Glomerular visceral epithelial cell (primary cell): ENCODE measurements at regions not wholly inside any gene's neighbourhood (a gene's known extent, or its start where the extent isn't known, plus 50 kb on each side); places are given as distances from the start of the nearest gene placed in this dataset.
"Not testable (repeated sequence)": the region's sequence is repeated elsewhere in the genome, so short reads cannot be mapped to it uniquely, and the experiment has no call there.

Source experiments
- DNase-seq: peaks from one replicate; pipeline ENCODE4 v3.0.0-alpha.2; 2016; ENCODE audit errors: extremely low spot score

DNA sequence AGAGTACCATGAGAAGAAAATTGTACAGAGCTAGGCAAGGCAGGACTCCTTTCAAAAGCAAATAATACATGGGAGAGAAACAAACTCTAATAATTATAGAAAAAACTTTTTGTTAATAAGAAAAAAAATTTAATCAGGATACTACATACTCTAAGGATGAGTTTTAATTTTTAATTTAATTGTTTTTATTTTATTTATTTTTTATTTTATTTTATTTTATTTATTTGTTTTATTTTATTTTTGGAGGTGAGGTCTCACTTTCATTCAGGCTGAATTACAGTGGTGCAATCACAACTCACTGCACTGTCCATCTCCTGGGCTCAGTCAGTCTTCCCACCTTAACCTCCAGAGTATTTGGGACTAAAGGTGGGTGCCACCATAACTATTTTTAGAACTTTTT is 1347.2 kb downstream of the NLGN4Y start:
- DNase-seq, result no peak

DNA sequence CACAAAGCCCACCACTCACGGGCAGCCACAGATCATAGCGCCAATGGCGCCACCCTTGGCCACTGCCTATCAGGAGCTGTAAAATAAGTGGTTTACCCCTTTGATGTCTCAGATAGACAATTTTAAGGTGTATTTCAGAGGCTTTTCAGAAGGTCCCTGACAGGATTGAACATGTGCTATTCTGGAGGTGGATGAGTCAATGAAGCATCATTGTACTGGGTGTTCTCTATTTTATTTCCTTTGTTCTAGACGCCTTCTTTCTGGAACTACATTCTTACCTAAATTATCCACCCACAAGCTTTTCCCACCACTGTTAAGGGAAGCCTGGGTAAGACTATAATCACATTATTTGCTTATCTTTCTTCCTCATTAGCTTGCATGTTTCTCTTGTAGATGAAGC is 1351.6 kb downstream of the NLGN4Y start:
- not testable (repeated sequence) for DNase-seq

DNA sequence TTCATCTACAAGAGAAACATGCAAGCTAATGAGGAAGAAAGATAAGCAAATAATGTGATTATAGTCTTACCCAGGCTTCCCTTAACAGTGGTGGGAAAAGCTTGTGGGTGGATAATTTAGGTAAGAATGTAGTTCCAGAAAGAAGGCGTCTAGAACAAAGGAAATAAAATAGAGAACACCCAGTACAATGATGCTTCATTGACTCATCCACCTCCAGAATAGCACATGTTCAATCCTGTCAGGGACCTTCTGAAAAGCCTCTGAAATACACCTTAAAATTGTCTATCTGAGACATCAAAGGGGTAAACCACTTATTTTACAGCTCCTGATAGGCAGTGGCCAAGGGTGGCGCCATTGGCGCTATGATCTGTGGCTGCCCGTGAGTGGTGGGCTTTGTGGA is 1379.2 kb downstream of the NLGN4Y start:
- DNase-seq, result not testable (repeated sequence)

DNA sequence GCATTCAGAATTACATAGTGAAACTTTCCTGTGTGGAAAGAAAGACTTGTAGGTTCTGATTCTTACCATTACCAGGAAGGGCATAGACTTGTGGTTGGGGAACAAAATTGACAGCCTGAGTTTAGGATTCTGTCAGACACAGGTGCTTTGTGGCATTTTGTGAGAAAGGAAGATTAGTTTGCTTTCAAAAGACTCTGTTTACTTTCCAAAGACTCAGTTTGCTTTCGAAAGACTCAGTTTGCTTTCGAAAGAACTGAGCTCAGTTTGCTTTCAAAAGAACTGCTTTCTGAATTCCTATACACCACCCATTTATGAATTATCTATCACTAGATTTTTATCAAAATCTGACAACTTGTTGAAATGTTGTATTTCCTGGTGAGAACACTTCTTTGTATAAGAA is 1381.2 kb downstream of the NLGN4Y start:
- DNase-seq, result no peak

DNA sequence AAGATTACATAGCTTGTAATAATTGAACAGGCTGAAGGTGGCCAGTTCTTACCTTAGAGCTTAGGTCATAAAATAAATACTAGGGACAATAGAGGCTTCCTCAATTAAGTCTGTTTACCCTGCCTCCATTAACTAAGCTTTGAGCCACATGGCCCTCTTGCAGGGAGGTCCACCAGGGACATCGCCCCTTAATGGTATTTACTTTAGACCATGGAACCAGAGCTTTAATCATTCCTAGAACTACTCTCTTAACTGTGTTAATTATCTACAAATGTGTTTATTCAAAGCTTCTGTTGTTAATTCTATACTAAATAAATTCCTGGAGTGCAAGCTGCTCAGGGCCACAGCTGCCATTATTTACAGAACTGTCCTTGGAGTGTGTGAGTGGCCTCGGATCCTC is 1402.2 kb downstream of the NLGN4Y start:
- no peak for DNase-seq

DNA sequence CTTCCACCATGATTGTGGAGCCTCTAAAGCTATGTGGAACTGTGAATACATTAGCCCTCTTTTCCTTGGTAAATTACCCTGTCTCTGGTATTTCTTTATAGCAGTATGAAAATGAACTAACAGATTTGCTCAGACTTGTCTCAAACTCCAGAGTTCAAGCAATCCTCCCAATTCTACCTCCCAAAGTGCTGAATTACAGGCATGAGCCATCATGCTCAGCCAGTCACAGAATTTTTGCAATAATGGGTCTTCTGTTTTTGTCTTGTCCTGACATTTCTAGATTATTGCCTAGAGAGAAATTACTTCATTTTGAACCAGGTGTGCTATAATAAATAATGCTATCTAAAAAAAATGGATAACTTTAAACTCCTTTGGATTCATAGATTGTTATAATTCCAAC is 1414.5 kb downstream of the NLGN4Y start:
- DNase-seq, result no peak

DNA sequence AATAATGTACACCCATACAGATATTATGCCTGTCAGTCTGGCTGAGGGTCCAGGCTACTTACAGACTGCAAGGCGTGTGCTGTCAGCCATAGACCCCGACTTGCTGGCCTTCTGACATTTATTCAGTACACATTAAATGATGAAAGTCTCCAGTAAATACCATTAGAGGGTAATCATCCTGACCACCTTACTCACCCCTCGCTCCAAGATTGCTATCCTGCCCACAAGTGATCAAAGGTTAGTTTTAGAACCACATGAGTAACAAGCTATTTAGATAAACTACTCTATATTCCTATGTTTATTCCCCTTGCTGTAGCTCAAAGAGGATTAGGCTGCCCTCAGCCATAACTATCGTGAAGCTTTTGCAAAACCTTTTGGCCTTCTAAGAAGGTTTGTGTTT is 1426.7 kb downstream of the NLGN4Y start:
- peak; percentile 31 for DNase-seq

DNA sequence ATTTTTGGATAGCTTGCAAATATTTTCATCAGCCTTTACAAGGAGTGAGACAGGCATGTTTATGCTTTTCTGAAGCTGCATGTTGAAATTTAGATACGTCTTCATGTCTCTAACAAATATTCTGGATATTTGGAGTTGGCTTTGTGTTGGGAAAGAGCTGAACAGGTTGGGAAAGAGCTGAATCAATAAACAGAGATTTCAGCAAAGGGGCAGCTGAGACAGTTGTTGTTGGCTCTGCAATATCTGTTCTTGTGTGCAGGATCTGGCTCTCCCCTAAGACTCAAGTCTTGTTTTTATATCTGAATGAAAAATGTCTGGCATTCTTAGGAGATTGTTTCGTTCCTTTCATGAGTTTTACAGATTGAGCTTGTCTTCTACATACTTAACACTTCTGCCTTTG is 1444.5 kb downstream of the NLGN4Y start:
- DNase-seq, result no peak

DNA sequence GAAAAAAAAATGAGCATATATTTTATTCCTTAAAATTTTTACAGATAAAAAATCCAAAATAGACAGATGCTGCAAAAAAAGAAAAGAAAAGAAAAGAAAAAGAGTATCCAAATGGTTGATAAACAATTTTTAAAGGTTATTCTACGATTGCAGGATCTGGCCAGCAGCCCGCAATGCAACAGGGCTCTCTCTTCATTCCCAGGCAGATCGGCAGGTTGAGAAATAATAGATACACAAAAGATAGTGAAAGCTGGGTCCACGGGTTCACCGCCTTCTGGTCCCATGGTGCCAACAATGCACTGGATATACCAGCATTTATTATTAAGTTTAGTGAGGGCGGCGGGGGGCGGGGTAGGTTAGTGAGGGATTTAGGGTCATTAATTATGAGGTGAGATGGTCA is 1448.9 kb downstream of the NLGN4Y start:
- DNase-seq, result no peak

DNA sequence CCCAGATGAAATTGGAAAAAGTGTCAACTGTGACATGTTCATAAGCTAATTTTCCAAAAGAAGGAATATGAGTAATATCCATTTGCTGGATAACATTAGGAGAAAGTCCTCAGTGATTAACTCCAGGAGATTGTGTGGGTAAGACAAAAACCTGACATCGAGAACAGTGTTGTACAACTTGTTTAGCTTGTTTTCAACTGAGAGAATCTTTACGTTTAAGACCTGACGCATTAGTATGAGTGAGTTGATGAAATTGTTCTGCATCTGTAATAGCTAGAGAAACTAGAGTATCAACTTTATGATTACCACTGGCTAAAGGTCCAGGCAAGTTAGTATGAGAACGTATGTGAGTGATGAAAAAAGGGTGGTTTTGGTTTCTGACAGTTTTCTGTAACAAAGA is 1452.4 kb downstream of the NLGN4Y start:
- DNase-seq, result no peak

DNA sequence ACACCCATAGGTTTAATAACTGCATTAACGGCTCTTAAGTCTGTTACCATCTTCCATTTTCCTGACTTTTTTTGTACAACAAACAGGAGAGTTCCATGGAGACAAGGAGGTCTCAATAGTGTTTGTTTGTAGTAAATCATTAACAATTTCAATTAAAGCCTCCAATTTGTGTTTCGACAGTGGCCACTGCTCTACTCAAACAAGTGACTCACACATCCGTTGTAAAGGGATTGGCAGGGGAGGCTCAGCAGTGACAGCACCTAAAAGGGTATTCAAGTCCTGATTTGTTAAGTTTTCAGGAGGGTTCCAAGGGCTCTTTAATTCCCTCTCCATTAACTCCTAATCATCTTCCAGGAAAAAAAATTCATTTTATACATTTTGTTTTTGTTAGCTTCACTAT is 1454.2 kb downstream of the NLGN4Y start:
- no peak for DNase-seq

DNA sequence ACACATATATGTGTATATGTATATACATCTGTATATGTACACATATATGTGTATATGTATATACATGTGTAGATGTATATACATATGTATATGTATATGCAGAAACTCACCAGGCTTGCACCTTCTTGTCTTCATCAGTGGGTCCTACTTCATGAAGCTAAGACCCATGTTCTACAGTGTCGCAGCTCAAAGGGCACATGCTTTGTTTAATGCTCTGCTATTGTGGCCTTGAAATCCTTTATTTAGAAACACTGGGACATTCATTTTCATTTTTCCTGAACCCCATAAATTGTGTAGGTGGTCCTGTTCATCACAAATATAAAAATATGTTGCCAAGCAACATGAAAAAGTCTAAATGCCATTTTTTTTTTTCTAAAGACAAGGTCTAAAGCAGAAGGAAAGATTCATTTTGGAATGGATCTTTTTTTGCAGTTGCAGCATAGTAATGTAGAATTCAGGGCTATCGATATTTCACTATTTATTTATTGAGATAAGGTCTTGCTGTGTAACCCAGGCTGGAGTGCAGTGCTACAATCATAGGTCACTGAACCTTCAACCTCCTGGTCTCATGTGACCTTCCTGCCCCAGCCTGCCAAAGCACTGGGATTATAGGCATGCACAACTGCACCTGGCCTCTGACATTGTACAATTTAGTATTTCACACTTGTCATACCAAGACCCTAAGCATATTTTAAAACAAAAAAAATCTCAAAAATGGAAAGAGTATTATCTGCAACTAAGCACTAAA is 1460.5 kb downstream of the NLGN4Y start:
- DNase-seq, result no peak

DNA sequence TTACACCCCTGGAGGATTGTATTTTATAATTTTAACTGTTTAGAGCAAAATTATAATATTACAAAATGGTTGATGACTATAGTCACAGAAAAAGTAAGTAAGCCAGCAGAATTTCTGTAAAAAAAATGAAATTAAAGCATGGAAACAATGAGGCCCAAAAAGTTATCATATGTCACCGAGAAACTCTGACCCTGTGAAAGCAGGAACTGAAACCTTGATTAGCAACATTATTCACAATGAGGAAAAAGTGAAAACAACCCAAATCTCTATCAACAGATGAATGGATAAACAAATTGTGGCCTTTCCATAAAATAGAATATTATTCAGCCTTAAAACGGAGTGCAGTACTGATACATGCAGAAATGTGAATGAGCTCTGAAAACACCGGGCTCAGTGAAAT is 1471.7 kb downstream of the NLGN4Y start:
- DNase-seq, result no peak

DNA sequence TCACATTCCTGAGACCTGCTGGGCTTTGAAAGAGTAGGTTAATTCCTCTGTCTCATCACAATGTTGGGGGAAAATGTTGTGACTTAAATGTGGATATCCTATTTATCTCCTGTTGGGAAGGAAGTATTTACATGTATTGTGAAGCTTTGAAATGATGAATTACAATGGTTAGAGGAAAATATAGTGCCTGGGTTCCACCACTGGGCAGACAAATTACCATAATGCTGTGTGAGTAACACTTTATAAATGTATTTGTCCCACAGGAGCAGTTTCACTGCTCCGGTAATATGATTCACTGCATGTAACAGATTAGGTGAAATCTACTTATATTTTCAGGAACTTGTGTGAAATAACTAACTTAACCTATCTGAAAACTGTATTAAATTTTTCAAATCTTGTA is 1476.4 kb downstream of the NLGN4Y start:
- DNase-seq, result peak; percentile 18

DNA sequence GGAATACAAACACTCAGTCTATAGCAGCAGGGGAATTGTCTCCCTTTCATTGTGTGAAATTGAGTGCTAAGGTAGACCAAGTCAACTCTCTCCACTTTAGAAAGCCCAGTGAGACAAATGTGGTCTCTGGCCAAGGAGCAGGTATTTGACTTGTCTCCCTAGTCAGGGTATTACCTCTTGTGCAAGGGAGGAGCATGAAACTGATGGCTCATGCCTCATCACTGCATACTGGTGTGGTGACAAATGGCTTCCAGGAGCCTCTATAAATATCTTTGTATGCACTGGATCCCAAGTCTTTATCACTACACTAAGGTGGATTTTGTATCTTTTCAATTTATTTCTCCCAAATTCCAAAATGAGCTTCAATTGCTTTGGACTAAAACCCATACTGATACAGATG is 1477.6 kb downstream of the NLGN4Y start:
- no peak for DNase-seq

DNA sequence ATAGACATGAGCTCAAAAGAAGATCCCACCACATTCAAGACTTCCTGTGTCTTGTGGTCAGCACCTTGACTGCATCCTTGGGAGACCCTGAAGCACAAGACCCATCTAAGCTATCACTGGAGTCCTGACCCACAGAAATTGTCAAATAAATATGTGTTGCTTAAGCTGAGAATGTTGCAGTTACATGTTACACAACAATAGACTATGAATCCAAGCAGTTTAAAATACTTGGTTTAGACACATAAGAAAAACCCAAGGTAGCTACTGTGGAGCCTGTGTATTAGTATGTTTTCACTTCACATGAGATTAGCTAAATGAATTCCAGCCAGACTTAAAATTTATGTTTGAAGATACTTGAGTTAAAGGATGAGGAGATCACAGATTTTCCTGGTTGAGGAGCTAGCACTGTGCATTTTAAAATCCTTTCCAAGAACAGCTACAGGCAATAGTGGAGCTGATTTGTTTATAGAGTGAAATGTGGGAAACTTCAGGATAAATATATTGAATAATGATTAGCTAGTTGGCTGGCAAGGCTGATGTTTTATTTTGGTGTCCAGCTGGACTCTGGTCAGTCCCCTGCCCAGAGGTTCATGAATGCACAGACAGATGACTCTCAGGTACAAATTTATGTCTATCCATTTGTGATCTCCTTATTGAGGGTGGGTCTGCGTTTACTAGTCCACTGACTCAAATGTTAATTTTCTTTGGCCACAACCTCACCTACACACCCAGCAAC is 1527.7 kb downstream of the NLGN4Y start:
- DNase-seq, result no peak

DNA sequence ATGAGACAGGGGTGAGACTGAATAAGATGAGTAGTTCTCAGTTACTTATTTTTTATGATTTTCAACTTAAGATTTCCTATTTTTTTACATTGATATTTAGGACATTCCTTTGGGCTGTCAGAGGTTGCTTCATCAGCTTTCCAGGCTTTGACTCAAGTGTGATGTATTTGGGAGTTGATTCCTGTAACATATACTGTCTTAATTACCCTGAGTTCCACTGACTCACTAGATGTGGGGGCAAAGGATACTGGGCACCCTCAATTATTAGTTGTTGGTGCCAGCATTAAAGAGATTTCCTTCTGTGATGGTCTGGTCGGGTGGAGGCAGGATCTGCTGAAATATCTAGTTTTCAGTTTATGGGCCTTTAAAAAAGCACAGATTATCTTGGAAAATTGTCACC is 1535.8 kb downstream of the NLGN4Y start:
- DNase-seq, result no peak

DNA sequence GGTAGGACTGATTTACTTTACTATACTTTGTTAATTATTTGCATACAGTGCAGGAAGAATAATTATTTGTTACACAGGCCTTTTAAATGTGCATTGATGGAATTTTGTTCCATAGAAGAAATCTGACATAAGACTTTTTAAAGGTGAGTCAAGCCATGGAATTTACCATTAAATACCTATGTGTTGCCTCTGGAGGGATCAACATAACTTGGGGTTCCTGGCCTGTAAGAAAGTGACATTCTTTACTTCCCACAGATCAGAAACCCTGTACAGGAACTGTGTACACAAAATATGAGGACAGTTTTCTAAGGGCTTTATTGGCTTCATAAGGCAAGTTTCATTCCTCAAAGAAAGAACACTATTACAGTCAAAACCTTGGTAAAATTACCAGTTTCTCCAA is 1536.4 kb downstream of the NLGN4Y start:
- DNase-seq, result peak; percentile 22

DNA sequence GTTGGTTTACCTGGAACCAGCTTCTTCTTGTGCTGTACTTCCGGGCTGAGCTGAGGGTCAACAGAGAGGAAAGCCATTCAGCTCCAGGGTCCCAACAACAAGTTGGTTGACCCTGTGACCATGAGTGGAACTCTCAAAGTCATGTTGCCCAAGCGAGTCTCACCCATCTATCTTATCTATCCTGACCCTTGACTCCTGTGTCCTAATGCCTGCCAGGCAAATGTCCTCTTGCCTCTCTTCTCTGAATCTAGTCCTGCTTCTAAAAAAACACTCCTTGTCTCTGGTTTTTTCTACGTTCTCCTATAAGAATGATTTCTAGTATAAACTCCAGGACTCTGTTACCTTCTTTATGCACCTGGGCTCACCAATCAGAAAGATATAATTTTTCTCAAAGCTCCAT is 1547.6 kb downstream of the NLGN4Y start:
- DNase-seq, result no peak

DNA sequence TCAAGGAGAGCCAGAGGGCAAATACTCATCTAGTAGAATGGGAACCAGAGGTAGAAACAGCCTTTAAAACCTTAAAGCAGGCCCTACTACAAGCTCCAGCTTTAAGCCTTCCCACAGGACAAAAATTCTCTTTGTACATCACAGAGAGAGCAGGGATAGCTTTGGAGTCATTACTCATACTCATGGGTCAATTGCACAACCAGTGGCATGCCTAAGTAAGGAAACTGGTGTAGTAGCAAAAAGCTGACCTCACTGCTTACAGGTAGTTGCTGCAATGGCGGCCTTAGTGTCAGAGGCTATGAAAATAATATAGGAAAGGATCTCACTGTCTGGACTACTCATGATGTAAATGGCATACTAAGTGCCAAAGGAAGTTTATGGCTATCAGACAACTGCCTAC is 1551.4 kb downstream of the NLGN4Y start:
- peak; percentile 12 for DNase-seq

DNA sequence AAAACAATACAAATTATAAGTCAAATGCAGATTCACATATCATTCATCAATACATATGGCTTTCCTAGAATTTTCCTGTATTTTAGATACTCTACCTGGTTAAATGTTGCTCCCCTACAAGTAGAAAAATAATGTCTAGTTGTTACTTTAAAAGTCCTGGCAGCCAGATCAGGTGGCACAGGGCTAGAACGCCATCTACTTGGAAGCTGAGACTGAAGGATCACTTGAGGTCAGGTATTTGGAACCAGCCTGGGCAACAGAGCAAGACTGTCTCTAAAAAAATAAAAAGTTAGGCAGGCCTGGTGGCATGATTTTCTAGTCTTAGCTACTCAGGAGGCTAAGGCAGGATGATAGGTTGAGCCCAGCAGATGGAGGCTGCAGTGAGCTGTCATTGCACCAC is 1573.0 kb downstream of the NLGN4Y start:
- DNase-seq, result no peak

DNA sequence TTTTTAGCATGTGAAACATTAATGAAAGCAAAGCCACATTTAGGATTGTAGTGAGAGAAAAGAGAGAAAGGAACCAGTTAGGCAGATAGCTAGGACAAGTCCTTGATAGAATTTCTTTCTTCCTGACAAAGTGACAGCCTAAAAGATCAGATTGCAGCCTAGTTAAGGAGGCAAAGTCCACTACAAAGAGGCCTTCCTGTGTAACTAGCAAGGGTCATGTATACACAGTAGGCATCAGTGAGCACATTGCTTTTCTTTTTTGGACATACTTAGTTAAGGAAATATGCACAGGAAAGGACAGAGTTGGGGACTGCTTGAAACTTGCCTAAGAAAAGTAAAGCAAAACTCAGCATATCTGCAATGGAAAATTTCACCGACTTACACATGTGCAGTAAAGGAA is 1577.5 kb downstream of the NLGN4Y start:
- DNase-seq, result no peak

DNA sequence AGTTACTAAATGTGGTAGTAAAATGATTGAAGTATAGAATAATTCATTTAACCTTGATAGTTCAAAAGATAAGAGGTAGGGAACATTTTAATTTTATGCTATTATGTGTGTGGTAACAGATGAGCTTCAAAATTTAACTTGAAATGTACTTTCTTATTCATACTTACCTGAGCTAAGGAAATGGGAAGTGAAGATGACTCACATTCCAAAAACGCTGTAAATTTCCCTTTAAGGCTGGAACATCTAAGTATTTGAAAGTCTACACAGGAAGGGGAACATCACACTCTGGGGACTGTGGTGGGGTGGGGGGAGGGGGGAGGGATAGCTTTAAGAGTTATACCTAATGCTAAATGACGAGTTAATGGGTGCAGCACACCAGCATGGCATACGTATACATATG is 1582.3 kb downstream of the NLGN4Y start:
- DNase-seq, result no peak

DNA sequence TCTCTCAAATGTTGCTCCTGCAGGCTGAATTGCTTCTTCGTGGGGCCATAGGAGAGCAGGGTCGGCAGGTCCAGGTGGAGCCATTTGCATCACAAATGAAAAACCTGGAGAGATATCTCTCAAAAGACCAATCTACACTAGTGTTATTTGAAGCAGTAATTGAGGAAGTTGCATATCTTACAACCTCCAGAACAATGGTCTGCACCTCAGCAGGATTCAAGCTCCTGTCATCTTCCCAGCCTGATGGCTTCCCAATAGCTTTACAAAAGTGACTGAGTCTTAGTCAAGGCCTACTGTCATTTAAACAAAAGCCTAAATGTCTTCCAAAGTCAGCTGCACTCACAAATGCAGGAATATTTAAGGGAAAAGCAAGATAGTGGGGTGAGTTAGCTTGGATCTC is 1584.5 kb downstream of the NLGN4Y start:
- DNase-seq, result no peak
